CD4-positive, alpha-beta T cell (primary cell): ENCODE measurements at regions not wholly inside any gene's neighbourhood (a gene's known extent, or its start where the extent isn't known, plus 50 kb on each side); places are given as distances from the start of the nearest gene placed in this dataset.

Source experiments
- ATAC-seq: fragments of 200-7000 bp; cut with Tn5 transposase; one replicate; pipeline ENCODE4 v1.10.0; 2022; ENCODE audit warnings: mild to moderate bottlenecking; ENCODE audit not compliant: poor library complexity
- CTCF ChIA-PET: fragments of 350-600 bp; sonication (Branson Sonifier 250); formaldehyde crosslinking; loops from one replicate; lab custom pipeline; 2021; ENCODE audit warnings: antibody characterized with exemption, inconsistent platforms; lab: Charles Lee
- POLR2A ChIA-PET: fragments of 350-600 bp; sonication (Branson Sonifier 250); formaldehyde crosslinking; loops from one replicate; lab custom pipeline; 2021; ENCODE audit warnings: antibody characterized with exemption, inconsistent platforms; lab: Charles Lee
- DNase-seq, 14 experiments: peaks; one replicate each; pipeline ENCODE4 v3.0.0-alpha.2; 2013 to 2020; ENCODE audit warnings: mixed read lengths in 2 of 14
- H3K27ac ChIP-seq, 2 donors: one replicate each; pipeline versions ENCODE4 v1.5.1 to v1.7.0; 2013; ENCODE audit warnings: low read length in 2 of 2, low read depth in 1 of 2, mild to moderate bottlenecking in 1 of 2
- H3K27me3 ChIP-seq, 2 experiments: 1 replicate in 1 of 2; 2 replicates in 1 of 2; pipeline versions ENCODE4 v1.6.1 to v1.7.0; 2013; ENCODE audit warnings: low read length in 2 of 2, control low read depth in 1 of 2, mild to moderate bottlenecking in 1 of 2, moderate library complexity in 1 of 2; ENCODE audit not compliant: insufficient read depth in 2 of 2, control insufficient read depth in 1 of 2
- H3K36me3 ChIP-seq: one replicate; pipeline ENCODE4 v1.6.1; 2013; ENCODE audit warnings: low read length, control low read depth; ENCODE audit not compliant: insufficient read depth
- H3K4me1 ChIP-seq: one replicate; pipeline ENCODE4 v1.6.1; 2013; ENCODE audit warnings: low read length, control low read depth; ENCODE audit not compliant: insufficient read depth
- H3K4me3 ChIP-seq: one replicate; pipeline ENCODE4 v1.5.1; 2013; ENCODE audit warnings: mild to moderate bottlenecking, low read length, moderate library complexity
- H3K9me3 ChIP-seq, 2 experiments: 1 replicate in 1 of 2; 2 replicates in 1 of 2; pipeline versions ENCODE4 v1.6.1 to v1.7.0; 2013; ENCODE audit warnings: low read length in 2 of 2, mild to moderate bottlenecking in 2 of 2, control low read depth in 1 of 2, moderate library complexity in 1 of 2; ENCODE audit not compliant: control insufficient read depth in 1 of 2, insufficient read depth in 1 of 2
- H3K27ac Mint-ChIP-seq: one replicate; pipeline ENCODE4 v1.8.0; 2020; ENCODE audit warnings: mixed read lengths
- H3K27me3 Mint-ChIP-seq: one replicate; pipeline ENCODE4 v1.8.0; 2021; ENCODE audit warnings: mixed read lengths
- H3K36me3 Mint-ChIP-seq: one replicate; pipeline ENCODE4 v1.8.0; 2021; ENCODE audit warnings: low read depth, mixed read lengths
- H3K4me1 Mint-ChIP-seq: one replicate; pipeline ENCODE4 v1.8.0; 2021; ENCODE audit warnings: low read depth, mixed read lengths
- H3K4me3 Mint-ChIP-seq: one replicate; pipeline ENCODE4 v1.8.0; 2020; ENCODE audit warnings: mild to moderate bottlenecking, mixed read lengths
- H3K9me3 Mint-ChIP-seq: one replicate; pipeline ENCODE4 v1.8.0; 2020; ENCODE audit warnings: mixed read lengths
- CTCF ChIP-seq: fragments of 200-600 bp; IDR thresholded peaks from one replicate; pipeline ENCODE4 v1.8.0; 2022; ENCODE audit warnings: antibody characterized with exemption, mild to moderate bottlenecking
- intact Hi-C, 2 experiments: fragments of 100-400 bp; cut with DNase I in 1 of 2; cut with micrococcal nuclease in 1 of 2; formaldehyde crosslinking; loops; one replicate each; pipeline versions ENCODE4 v1.15.1 to v1.9.0; 2023 to 2025; cut with DNase I, micrococcal nuclease

GRCh38 chr10:124176349-124177179 lies 83.2 kb upstream of the CHST15 start:
- Histone ChIP-seq H3K4me3 (no peak overlapping the region), H3K36me3 (no peaks in the 10 kb centered on the region), H3K27me3 (no peaks in the 10 kb centered on the region), H3K27ac (no peak overlapping the region), H3K4me1 (no peaks in the 10 kb centered on the region), H3K9me3 (peaks cover 0 to 19% of the 10 kb centered on the region in 2 experiments)
- intact Hi-C loops, result no loop called here
- ChIA-PET POLR2A (interaction anchor here (1.4 kb wide), 1 partner anchor 10 kb away, joined by 4 read pairs; no protein-coding TSS in a partner anchor), CTCF (no interaction called here)
- Mint-ChIP-seq H3K4me1 (peaks cover 6% of the 10 kb centered on the region), H3K27me3 (no peaks in the 10 kb centered on the region), H3K4me3 (no peak overlapping the region), H3K9me3 (no peaks in the 10 kb centered on the region), H3K27ac (no peak overlapping the region), H3K36me3 (no peaks in the 10 kb centered on the region)
- TF ChIP-seq CTCF, result no peak
- ATAC-seq (no peak), DNase-seq (peak in 1 of 14 experiments; percentile 19)

GRCh38 chr10:124175701-124176348 lies 82.4 kb upstream of the CHST15 start:
- Histone ChIP-seq H3K4me1 (no peaks in the 10 kb centered on the region), H3K4me3 (no peak overlapping the region), H3K36me3 (no peaks in the 10 kb centered on the region), H3K27ac (no peak overlapping the region), H3K9me3 (peaks cover 0 to 20% of the 10 kb centered on the region in 2 experiments), H3K27me3 (no peaks in the 10 kb centered on the region)
- intact Hi-C loops, result no loop called here
- no peak overlapping the region for H3K4me3 Mint-ChIP-seq
- ATAC-seq (no peak), DNase-seq (peak in 1 of 14 experiments; percentile 14)
- no peaks in the 10 kb centered on the region for H3K9me3 Mint-ChIP-seq
- CTCF ChIA-PET, result no interaction called here
- H3K4me1 Mint-ChIP-seq, result peaks cover 6% of the 10 kb centered on the region
- no peaks in the 10 kb centered on the region for H3K27me3 Mint-ChIP-seq
- no peak for TF ChIP-seq CTCF
- no peak overlapping the region for H3K27ac Mint-ChIP-seq
- H3K36me3 Mint-ChIP-seq, result no peaks in the 10 kb centered on the region
- POLR2A ChIA-PET, result interaction anchor here (1.4 kb wide), 1 partner anchor 10 kb away, joined by 4 read pairs; no protein-coding TSS in a partner anchor

- DNase-seq (peak in 1 of 14 experiments; percentile 20), ATAC-seq (no peak)
- Histone ChIP-seq H3K36me3 (no peaks in the 10 kb centered on the region), H3K27me3 (no peaks in the 10 kb centered on the region), H3K9me3 (peaks cover 0 to 20% of the 10 kb centered on the region in 2 experiments), H3K4me3 (no peak overlapping the region), H3K4me1 (no peaks in the 10 kb centered on the region), H3K27ac (no peak overlapping the region)
- CTCF ChIA-PET, result no interaction called here
- H3K27ac Mint-ChIP-seq, result no peak overlapping the region
- no peaks in the 10 kb centered on the region for H3K27me3 Mint-ChIP-seq
- POLR2A ChIA-PET, result no interaction called here
- H3K4me1 Mint-ChIP-seq, result peaks cover 6% of the 10 kb centered on the region
- intact Hi-C loops, result no loop called here
- no peaks in the 10 kb centered on the region for H3K36me3 Mint-ChIP-seq
- no peaks in the 10 kb centered on the region for H3K9me3 Mint-ChIP-seq
- no peak for TF ChIP-seq CTCF
- no peak overlapping the region for H3K4me3 Mint-ChIP-seq
These were observed 81.6 kb upstream of the CHST15 start for GRCh38 chr10:124174673-124175645.
